NB4 (cell line): ENCODE measurements at regions not wholly inside any gene's neighbourhood (a gene's known extent, or its start where the extent isn't known, plus 50 kb on each side); places are given as distances from the start of the nearest gene placed in this dataset.

Experiments
- POLR2A ChIP-seq: IDR thresholded peaks from 2 replicates; pipeline ENCODE4 v1.6.1; 2011; ENCODE audit warnings: mild to moderate bottlenecking; ENCODE audit not compliant: insufficient read length; ENCODE audit errors: extremely low read depth
- TF ChIP-seq, protein P1 (sequence below): IDR thresholded peaks from one replicate; pipeline ENCODE4 v1.5.1; 2012; ENCODE audit warnings: low read depth, low read length
- TF ChIP-seq, protein P2 (sequence below): IDR thresholded peaks from 2 replicates; pipeline ENCODE4 v1.6.1; 2011; ENCODE audit warnings: low read depth, low read length

DNA sequence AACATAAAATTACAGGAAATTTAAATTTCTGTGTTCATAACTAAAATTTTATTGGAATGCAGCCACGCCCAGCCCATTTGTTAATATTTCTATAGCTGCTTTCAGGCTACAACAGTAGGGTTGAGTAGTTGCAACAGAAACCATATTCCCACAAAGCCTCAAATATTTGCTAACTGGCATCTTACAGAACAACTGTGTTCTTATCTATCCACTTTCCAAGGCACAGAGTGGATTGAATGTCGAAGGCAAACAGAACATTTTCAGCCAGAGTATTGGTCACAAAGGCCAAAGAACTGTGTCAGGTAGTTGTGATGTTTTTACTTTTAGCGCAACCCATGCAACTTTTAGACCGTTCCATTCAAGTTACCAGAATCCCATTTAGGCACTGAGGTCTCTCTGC, 51.1 kb upstream of the OPN4 start:
- TF ChIP-seq, protein P1, sequence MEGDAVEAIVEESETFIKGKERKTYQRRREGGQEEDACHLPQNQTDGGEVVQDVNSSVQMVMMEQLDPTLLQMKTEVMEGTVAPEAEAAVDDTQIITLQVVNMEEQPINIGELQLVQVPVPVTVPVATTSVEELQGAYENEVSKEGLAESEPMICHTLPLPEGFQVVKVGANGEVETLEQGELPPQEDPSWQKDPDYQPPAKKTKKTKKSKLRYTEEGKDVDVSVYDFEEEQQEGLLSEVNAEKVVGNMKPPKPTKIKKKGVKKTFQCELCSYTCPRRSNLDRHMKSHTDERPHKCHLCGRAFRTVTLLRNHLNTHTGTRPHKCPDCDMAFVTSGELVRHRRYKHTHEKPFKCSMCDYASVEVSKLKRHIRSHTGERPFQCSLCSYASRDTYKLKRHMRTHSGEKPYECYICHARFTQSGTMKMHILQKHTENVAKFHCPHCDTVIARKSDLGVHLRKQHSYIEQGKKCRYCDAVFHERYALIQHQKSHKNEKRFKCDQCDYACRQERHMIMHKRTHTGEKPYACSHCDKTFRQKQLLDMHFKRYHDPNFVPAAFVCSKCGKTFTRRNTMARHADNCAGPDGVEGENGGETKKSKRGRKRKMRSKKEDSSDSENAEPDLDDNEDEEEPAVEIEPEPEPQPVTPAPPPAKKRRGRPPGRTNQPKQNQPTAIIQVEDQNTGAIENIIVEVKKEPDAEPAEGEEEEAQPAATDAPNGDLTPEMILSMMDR = no peak
- TF ChIP-seq, protein P2, sequence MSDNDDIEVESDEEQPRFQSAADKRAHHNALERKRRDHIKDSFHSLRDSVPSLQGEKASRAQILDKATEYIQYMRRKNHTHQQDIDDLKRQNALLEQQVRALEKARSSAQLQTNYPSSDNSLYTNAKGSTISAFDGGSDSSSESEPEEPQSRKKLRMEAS = no peak
- TF ChIP-seq POLR2A = no peak
